Transverse colon (tissue), 3 donors: ENCODE measurements at regions not wholly inside any gene's neighbourhood (a gene's known extent, or its start where the extent isn't known, plus 50 kb on each side); places are given as distances from the start of the nearest gene placed in this dataset.

Experiments
- CTCF ChIP-seq, 5 experiments: fragments of 200-600 bp in 3 of 5; fragments of 450-650 bp in 2 of 5; sonication (generic) in 3 of 5; IDR thresholded peaks; 1 replicate in 2 of 5; 2 replicates in 3 of 5; pipeline ENCODE4 v1.5.1; 2016 to 2017; ENCODE audit warnings: antibody characterized with exemption in 5 of 5, inconsistent platforms in 3 of 5, mild to moderate bottlenecking in 2 of 5, moderate library complexity in 1 of 5
- POLR2A ChIP-seq: fragments of 450-650 bp; IDR thresholded peaks from one replicate; pipeline ENCODE4 v1.6.1; 2016; ENCODE audit warnings: antibody characterized with exemption, mild to moderate bottlenecking, moderate library complexity

DNA sequence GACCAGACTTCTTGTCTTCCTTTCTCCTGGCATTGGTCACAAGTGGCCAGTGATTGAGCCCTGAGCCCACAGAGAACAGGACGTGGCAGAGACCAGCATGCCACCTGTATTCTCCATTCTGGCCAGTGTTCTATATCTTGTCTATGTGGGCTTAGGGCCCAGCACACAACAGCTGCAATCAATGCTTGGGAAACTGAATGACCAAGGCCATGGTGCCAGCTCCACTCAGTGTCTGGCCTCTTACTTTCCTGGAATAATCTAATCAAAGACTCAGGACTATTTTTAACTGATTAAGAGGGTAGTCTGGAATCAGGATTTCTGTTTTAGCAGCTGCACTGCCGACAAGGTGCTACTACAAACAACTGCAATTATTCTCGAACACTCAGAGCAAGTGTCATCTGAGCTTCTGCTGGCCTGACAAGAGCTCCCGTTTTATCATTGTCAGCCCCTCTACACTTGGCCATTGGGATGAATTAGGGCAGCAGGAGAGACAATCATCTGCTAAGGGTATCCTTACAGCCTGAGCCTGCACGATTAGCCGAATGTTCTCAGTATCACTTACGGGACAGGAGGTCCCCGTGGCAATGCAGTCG lies 74.4 kb upstream of the GRIK3 start:
- no peak for TF ChIP-seq POLR2A
- TF ChIP-seq CTCF (IDR thresholded peaks at IDR 0.05), result no peak
